GM20000 (cell line): ENCODE measurements at regions not wholly inside any gene's neighbourhood (a gene's known extent, or its start where the extent isn't known, plus 50 kb on each side); places are given as distances from the start of the nearest gene placed in this dataset.

Experiments
- DNase-seq: peaks from one replicate; pipeline ENCODE4 v3.0.0; 2012; ENCODE audit warnings: low spot score
- CTCF ChIP-seq: IDR thresholded peaks from 2 replicates; pipeline ENCODE4 v1.5.1; 2012; ENCODE audit warnings: mild to moderate bottlenecking, control low read depth; ENCODE audit errors: extremely low read depth, missing control alignments

- TF ChIP-seq CTCF, result no peak
- no peak for DNase-seq
Observed at GRCh38 chr3:99541181-99541580, 97.2 kb upstream of the COL8A1 start.

- DNase-seq, result no peak
- TF ChIP-seq CTCF, result no peak
Observed at GRCh38 chr3:99537416-99537815, 101.0 kb upstream of the COL8A1 start.

- TF ChIP-seq CTCF, result no peak
- DNase-seq, result no peak
Observed at GRCh38 chr3:99536555-99537314, 101.7 kb upstream of the COL8A1 start.

- peak; percentile 7 for DNase-seq
- TF ChIP-seq CTCF, result no peak
Observed at GRCh38 chr3:99534951-99535704, 103.3 kb upstream of the COL8A1 start.

- peak; percentile 23 for DNase-seq
- peak; percentile 66 for TF ChIP-seq CTCF
Observed at GRCh38 chr3:99532246-99532645, 106.1 kb upstream of the COL8A1 start.

- no peak for TF ChIP-seq CTCF
- no peak for DNase-seq
Observed at GRCh38 chr3:99529265-99529664, 109.1 kb upstream of the COL8A1 start.

- TF ChIP-seq CTCF, result no peak
- DNase-seq, result no peak
Observed at GRCh38 chr3:99526921-99527320, 111.5 kb upstream of the COL8A1 start.
